Adrenal gland (tissue), 5 donors: ENCODE measurements at regions not wholly inside any gene's neighbourhood (a gene's known extent, or its start where the extent isn't known, plus 50 kb on each side); places are given as distances from the start of the nearest gene placed in this dataset.

Experiments
- CTCF ChIP-seq, 6 experiments: fragments of 450-650 bp in 4 of 6; fragments of 200-600 bp in 2 of 6; sonication (generic) in 1 of 6; IDR thresholded peaks; 1 replicate in 5 of 6; 2 replicates in 1 of 6; pipeline versions ENCODE4 v1.5.1 to v1.8.0; 2016 to 2021; ENCODE audit warnings: antibody characterized with exemption in 6 of 6, mild to moderate bottlenecking in 2 of 6, moderate library complexity in 1 of 6
- POLR2A ChIP-seq, 2 donors: fragments of 450-650 bp; IDR thresholded peaks; one replicate each; pipeline ENCODE4 v1.6.1; 2017; ENCODE audit warnings: antibody characterized with exemption in 2 of 2, mild to moderate bottlenecking in 2 of 2, moderate library complexity in 1 of 2
- donor health status: DM: no; HTN: no; CAD: no.

GRCh38 chrX:45497290-45497689, 296.6 kb upstream of the DIPK2B start:
- TF ChIP-seq CTCF (IDR thresholded peaks at IDR 0.05) (no peak), POLR2A (IDR thresholded peaks at IDR 0.05) (no peak)
